ENCODE measurements at regions not wholly inside any gene's neighbourhood (a gene's known extent, or its start where the extent isn't known, plus 50 kb on each side); places are given as distances from the start of the nearest gene placed in this dataset.

- no peak overlapping the region for H3K4ac ChIP-seq (ENCODE audit: low read depth, low read length)
- no CpG with 5 or more reads among the region's 2 CpGs for WGBS, 2 experiments (ENCODE audit: extremely low coverage in 2 of 2, insufficient read length in 1 of 2)
- H4K20me1 ChIP-seq (ENCODE audit: insufficient read depth, low read length): no peaks in the 10 kb centered on the region
- POLR2A ChIA-PET (ENCODE audit: unreplicated experiment): no interaction called here
- H3K9me3 ChIP-seq (ENCODE audit: control insufficient read depth, insufficient read depth, low read length): no peaks in the 10 kb centered on the region; the same call in 1 of the 2 replicates
- H2BK20ac ChIP-seq (ENCODE audit: low read depth, low read length): no peak overlapping the region
- DNase-seq (no peak), ATAC-seq (ENCODE audit: low read depth) (no peak)
- in situ Hi-C loops (cut with MboI; ENCODE audit: low sequenced_read_pairs): no loop called here
- no peaks in the 10 kb centered on the region for H3K36me3 ChIP-seq (ENCODE audit: control insufficient read depth, insufficient read depth, low read length)
- intact Hi-C loops (cut with micrococcal nuclease): no loop called here
- no peak overlapping the region for H3K56ac ChIP-seq (ENCODE audit: extremely low read depth, insufficient read depth, low read length)
- H2BK5ac ChIP-seq (ENCODE audit: low read depth, low read length, poor library complexity, severe bottlenecking): no peak overlapping the region
- CTCF ChIA-PET: no interaction called here
- no peaks in the 10 kb centered on the region for H3K4me1 ChIP-seq (ENCODE audit: control insufficient read depth, insufficient read depth, low read length)
- TF ChIP-seq FOS (IDR thresholded peaks at IDR 0.05; ENCODE audit: low read depth, low read length) (no peak), BHLHE40 (IDR thresholded peaks at IDR 0.05; ENCODE audit: low read depth, low read length) (no peak), MAFK (IDR thresholded peaks at IDR 0.05; ENCODE audit: low read depth, low read length) (no peak), POLR2A (IDR thresholded peaks at IDR 0.05; ENCODE audit: low read depth, low read length) (no peak), CHD1 (IDR thresholded peaks at IDR 0.05; ENCODE audit: low read depth, low read length) (no peak)
- no peaks in the 10 kb centered on the region for H3K79me1 ChIP-seq (ENCODE audit: low read depth in 1 of 2, low read length in 2 of 2)
- H4K5ac ChIP-seq (ENCODE audit: low read depth, low read length): no peak overlapping the region
- no peak overlapping the region for H2BK120ac ChIP-seq (ENCODE audit: low read depth, low read length)
- no peaks in the 10 kb centered on the region for H3K9me1 ChIP-seq (ENCODE audit: insufficient read depth, low read length)
- no peak overlapping the region for H3K14ac ChIP-seq (replicated peaks; ENCODE audit: low read depth, low read length)
- no peak overlapping the region for H3K9ac ChIP-seq (ENCODE audit: low read depth, low read length)
- dilution Hi-C loops (cut with HindIII; ENCODE audit: low sequenced_read_pairs, unreplicated experiment): no loop called here
- no TSS peak for BruUV-seq (replicated peaks)
- no peak overlapping the region for H3K4me2 ChIP-seq (ENCODE audit: low read depth, low read length)
- H4K8ac ChIP-seq (ENCODE audit: low read depth in 2 of 2, low read length in 2 of 2): no peak overlapping the region
- no peak overlapping the region for H3K4me3 ChIP-seq (ENCODE audit: insufficient read depth, low read depth, low read length)
- no peak overlapping the region for H4K91ac ChIP-seq (ENCODE audit: insufficient read depth, low read depth, low read length)
- no peak overlapping the region for H3K18ac ChIP-seq (ENCODE audit: low read depth, low read length)
- H2AK9ac ChIP-seq (replicated peaks; ENCODE audit: low read depth, low read length, poor library complexity): no peak overlapping the region
- H3K23ac ChIP-seq (ENCODE audit: low read depth, low read length): no peak overlapping the region
- H2AK5ac ChIP-seq (ENCODE audit: low read depth, low read length): no peak overlapping the region
- no peak overlapping the region for H2AFZ ChIP-seq (replicated peaks; ENCODE audit: low read length, poor library complexity)
- H2BK15ac ChIP-seq (ENCODE audit: low read depth, low read length): no peak overlapping the region
- no peak overlapping the region for H3K27ac ChIP-seq (ENCODE audit: insufficient read depth, low read length)
- no peaks in the 10 kb centered on the region for H3K27me3 ChIP-seq (ENCODE audit: control insufficient read depth, insufficient read depth, low read length)
These were observed 200.9 kb downstream of the GRIN2B start for GRCh38 chr12:13780453-13780852.

Measured in IMR-90 (cell line).